ENCODE measurements at regions not wholly inside any gene's neighbourhood (a gene's known extent, or its start where the extent isn't known, plus 50 kb on each side); places are given as distances from the start of the nearest gene placed in this dataset.

DNA sequence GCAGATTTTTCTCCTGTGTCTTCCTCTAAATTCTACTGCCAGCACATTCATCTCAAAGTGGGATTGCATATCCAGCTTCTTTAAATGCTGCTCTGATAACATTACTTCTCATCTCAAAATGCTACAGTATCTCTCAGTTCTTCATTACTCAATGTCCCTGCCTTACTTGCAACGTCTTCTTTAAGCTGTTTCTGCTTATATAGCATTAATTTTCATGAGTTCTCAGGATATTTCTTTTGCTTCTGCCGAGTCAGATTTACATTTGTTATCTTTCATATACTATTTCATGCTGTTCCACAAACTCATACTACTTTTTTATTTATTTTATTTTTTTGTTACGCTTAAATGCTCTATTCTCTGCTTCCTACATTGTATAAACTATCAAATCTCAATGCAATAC is 1223.5 kb upstream of the FAM98A start (continued):
- TF ChIP-seq, protein P1, sequence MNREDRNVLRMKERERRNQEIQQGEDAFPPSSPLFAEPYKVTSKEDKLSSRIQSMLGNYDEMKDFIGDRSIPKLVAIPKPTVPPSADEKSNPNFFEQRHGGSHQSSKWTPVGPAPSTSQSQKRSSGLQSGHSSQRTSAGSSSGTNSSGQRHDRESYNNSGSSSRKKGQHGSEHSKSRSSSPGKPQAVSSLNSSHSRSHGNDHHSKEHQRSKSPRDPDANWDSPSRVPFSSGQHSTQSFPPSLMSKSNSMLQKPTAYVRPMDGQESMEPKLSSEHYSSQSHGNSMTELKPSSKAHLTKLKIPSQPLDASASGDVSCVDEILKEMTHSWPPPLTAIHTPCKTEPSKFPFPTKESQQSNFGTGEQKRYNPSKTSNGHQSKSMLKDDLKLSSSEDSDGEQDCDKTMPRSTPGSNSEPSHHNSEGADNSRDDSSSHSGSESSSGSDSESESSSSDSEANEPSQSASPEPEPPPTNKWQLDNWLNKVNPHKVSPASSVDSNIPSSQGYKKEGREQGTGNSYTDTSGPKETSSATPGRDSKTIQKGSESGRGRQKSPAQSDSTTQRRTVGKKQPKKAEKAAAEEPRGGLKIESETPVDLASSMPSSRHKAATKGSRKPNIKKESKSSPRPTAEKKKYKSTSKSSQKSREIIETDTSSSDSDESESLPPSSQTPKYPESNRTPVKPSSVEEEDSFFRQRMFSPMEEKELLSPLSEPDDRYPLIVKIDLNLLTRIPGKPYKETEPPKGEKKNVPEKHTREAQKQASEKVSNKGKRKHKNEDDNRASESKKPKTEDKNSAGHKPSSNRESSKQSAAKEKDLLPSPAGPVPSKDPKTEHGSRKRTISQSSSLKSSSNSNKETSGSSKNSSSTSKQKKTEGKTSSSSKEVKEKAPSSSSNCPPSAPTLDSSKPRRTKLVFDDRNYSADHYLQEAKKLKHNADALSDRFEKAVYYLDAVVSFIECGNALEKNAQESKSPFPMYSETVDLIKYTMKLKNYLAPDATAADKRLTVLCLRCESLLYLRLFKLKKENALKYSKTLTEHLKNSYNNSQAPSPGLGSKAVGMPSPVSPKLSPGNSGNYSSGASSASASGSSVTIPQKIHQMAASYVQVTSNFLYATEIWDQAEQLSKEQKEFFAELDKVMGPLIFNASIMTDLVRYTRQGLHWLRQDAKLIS (CRISPR knock-in tag; IDR thresholded peaks at IDR 0.05; ENCODE audit: borderline replicate concordance), result no peak
- TF ChIP-seq ZNF671 (CRISPR knock-in tag; IDR thresholded peaks at IDR 0.05) (no peak), HMGA2 (CRISPR knock-in tag; IDR thresholded peaks at IDR 0.05) (no peak), FOXJ3 (CRISPR knock-in tag; IDR thresholded peaks at IDR 0.05; ENCODE audit: borderline replicate concordance) (no peak), IRF2 (CRISPR knock-in tag; IDR thresholded peaks at IDR 0.05; ENCODE audit: borderline replicate concordance, low read depth) (no peak)
- TF ChIP-seq, protein P2, sequence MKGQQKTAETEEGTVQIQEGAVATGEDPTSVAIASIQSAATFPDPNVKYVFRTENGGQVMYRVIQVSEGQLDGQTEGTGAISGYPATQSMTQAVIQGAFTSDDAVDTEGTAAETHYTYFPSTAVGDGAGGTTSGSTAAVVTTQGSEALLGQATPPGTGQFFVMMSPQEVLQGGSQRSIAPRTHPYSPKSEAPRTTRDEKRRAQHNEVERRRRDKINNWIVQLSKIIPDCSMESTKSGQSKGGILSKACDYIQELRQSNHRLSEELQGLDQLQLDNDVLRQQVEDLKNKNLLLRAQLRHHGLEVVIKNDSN (CRISPR knock-in tag; IDR thresholded peaks at IDR 0.05), result no peak
- TF ChIP-seq, protein P3, sequence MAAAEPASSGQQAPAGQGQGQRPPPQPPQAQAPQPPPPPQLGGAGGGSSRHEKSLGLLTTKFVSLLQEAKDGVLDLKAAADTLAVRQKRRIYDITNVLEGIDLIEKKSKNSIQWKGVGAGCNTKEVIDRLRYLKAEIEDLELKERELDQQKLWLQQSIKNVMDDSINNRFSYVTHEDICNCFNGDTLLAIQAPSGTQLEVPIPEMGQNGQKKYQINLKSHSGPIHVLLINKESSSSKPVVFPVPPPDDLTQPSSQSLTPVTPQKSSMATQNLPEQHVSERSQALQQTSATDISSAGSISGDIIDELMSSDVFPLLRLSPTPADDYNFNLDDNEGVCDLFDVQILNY (CRISPR knock-in tag; IDR thresholded peaks at IDR 0.05), result no peak

DNA sequence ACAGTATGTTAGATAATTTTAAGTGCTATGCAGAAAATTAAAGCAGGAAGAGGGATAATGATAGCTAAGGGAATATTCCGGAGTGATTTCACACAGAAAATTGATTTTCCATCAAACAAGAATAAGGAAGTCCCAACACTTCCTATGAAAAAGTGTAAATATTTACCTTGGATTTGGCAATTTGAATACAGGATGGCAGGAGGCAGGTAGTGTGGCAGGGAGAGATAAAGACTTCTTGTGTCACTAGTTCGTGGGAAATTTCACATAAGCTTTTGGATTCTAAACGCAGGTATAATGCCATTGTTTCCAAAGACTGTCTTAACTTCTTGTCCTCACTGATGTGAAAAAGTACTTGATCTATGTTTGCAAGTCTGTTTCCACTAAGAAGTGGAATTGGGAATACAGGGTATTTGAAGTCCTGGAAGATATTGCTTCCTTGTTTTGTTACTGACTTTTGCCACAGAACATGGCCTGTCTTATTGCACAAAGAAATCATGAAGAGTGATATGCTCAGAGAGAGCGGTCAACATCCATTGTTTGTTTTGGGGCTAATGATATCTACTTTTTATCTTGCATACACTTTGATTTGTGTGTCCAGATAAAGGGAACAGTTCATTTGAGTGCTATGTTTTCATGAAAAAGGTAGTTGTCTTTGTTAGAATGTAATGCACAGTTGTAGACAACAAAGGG is 1216.1 kb upstream of the FAM98A start:
- DNase-seq (ENCODE audit: low spot score), result no peak
- H3K4me1 Mint-ChIP-seq, result peaks cover 10% of the 10 kb centered on the region
- ChIA-PET CTCF (no interaction called here), POLR2A (no interaction called here)
- peak overlapping the region; percentile 49; the same call in 1 of the 2 replicates for H3K27ac Mint-ChIP-seq
- no peak overlapping the region for H3K4me3 Mint-ChIP-seq
- TF ChIP-seq NR2C2 (CRISPR knock-in tag; IDR thresholded peaks at IDR 0.05), result no peak
- TF ChIP-seq, protein P1 (CRISPR knock-in tag; IDR thresholded peaks at IDR 0.05; ENCODE audit: borderline replicate concordance), result no peak
- TF ChIP-seq ZNF423 (CRISPR knock-in tag; IDR thresholded peaks at IDR 0.05), result no peak
- no peak for TF ChIP-seq ZNF138 (CRISPR knock-in tag; conservative IDR thresholded peaks at IDR 0.05)
- no peak for TF ChIP-seq GABPB1 (CRISPR knock-in tag; IDR thresholded peaks at IDR 0.05)
- no peak for TF ChIP-seq ATF1 (CRISPR knock-in tag; IDR thresholded peaks at IDR 0.05)
- TF ChIP-seq, protein P4, sequence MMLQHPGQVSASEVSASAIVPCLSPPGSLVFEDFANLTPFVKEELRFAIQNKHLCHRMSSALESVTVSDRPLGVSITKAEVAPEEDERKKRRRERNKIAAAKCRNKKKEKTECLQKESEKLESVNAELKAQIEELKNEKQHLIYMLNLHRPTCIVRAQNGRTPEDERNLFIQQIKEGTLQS (CRISPR knock-in tag; conservative IDR thresholded peaks at IDR 0.05), result no peak
- no peak for TF ChIP-seq SOX15 (CRISPR knock-in tag; IDR thresholded peaks at IDR 0.05)
- no peak for TF ChIP-seq SMAD4 (CRISPR knock-in tag; IDR thresholded peaks at IDR 0.05)
- no peak for TF ChIP-seq ZNF671 (CRISPR knock-in tag; IDR thresholded peaks at IDR 0.05)
- no peak for TF ChIP-seq NFATC4 (CRISPR knock-in tag; IDR thresholded peaks at IDR 0.05)
- TF ChIP-seq, protein P5, sequence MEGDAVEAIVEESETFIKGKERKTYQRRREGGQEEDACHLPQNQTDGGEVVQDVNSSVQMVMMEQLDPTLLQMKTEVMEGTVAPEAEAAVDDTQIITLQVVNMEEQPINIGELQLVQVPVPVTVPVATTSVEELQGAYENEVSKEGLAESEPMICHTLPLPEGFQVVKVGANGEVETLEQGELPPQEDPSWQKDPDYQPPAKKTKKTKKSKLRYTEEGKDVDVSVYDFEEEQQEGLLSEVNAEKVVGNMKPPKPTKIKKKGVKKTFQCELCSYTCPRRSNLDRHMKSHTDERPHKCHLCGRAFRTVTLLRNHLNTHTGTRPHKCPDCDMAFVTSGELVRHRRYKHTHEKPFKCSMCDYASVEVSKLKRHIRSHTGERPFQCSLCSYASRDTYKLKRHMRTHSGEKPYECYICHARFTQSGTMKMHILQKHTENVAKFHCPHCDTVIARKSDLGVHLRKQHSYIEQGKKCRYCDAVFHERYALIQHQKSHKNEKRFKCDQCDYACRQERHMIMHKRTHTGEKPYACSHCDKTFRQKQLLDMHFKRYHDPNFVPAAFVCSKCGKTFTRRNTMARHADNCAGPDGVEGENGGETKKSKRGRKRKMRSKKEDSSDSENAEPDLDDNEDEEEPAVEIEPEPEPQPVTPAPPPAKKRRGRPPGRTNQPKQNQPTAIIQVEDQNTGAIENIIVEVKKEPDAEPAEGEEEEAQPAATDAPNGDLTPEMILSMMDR (IDR thresholded peaks at IDR 0.05), result no peak
- TF ChIP-seq PRRX2 (CRISPR knock-in tag; IDR thresholded peaks at IDR 0.05), result no peak
- no peak for TF ChIP-seq ZNF317 (CRISPR knock-in tag; IDR thresholded peaks at IDR 0.05; ENCODE audit: borderline replicate concordance, low read depth)
- TF ChIP-seq NFYB (CRISPR knock-in tag; conservative IDR thresholded peaks at IDR 0.05; ENCODE audit: low read depth), result no peak
- TF ChIP-seq, protein P6, sequence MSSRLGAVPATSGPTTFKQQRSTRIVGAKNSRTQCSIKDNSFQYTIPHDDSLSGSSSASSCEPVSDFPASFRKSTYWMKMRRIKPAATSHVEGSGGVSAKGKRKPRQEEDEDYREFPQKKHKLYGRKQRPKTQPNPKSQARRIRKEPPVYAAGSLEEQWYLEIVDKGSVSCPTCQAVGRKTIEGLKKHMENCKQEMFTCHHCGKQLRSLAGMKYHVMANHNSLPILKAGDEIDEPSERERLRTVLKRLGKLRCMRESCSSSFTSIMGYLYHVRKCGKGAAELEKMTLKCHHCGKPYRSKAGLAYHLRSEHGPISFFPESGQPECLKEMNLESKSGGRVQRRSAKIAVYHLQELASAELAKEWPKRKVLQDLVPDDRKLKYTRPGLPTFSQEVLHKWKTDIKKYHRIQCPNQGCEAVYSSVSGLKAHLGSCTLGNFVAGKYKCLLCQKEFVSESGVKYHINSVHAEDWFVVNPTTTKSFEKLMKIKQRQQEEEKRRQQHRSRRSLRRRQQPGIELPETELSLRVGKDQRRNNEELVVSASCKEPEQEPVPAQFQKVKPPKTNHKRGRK (CRISPR knock-in tag; IDR thresholded peaks at IDR 0.05; ENCODE audit: borderline replicate concordance), result no peak
- no peak for TF ChIP-seq TCF7 (CRISPR knock-in tag; IDR thresholded peaks at IDR 0.05; ENCODE audit: low read depth)
- no peaks in the 10 kb centered on the region for H3K27me3 Mint-ChIP-seq (ENCODE audit: low read depth)
- no peak for ATAC-seq
- H3K36me3 Mint-ChIP-seq, result 0 out of 2 replicates have a peak, but pooled peaks cover 5% of the 10 kb centered on the region
- peaks cover 4% of the 10 kb centered on the region for H3K9me3 Mint-ChIP-seq

Data from WTC11 (cell line).